DND-41 (cell line): ENCODE measurements at regions not wholly inside any gene's neighbourhood (a gene's known extent, or its start where the extent isn't known, plus 50 kb on each side); places are given as distances from the start of the nearest gene placed in this dataset.

Source experiments
- ATAC-seq: fragments of 200-7000 bp; cut with Tn5 transposase; 3 replicates; pipeline ENCODE4 v1.9.1; 2021; ENCODE audit warnings: low read depth; ENCODE audit not compliant: insufficient read depth
- DNase-seq: peaks from one replicate; pipeline ENCODE4 v3.0.0-alpha.2; 2020
- H2AFZ ChIP-seq: 2 replicates; pipeline ENCODE4 v1.6.0; 2012; ENCODE audit warnings: low read depth, low read length
- H3K27ac ChIP-seq: 2 replicates; pipeline ENCODE4 v1.5.1; 2012; ENCODE audit warnings: low read length, inconsistent platforms
- H3K27me3 ChIP-seq: fragments of 200-600 bp; sonication (generic); 2 replicates; pipeline ENCODE4 v1.6.0; 2012; ENCODE audit warnings: low read length, mild to moderate bottlenecking, inconsistent platforms; ENCODE audit not compliant: insufficient read depth, poor library complexity
- H3K36me3 ChIP-seq: 2 replicates; pipeline ENCODE4 v1.5.1; 2012; ENCODE audit warnings: low read length, inconsistent platforms; ENCODE audit not compliant: insufficient read depth
- H3K4me1 ChIP-seq: 2 replicates; pipeline ENCODE4 v1.5.1; 2012; ENCODE audit warnings: mild to moderate bottlenecking, low read length; ENCODE audit not compliant: insufficient read depth
- H3K4me2 ChIP-seq: 2 replicates; pipeline ENCODE4 v1.6.0; 2012; ENCODE audit warnings: mild to moderate bottlenecking, moderate library complexity, low read length, inconsistent platforms; ENCODE audit not compliant: insufficient read depth
- H3K4me3 ChIP-seq, 2 experiments: fragments of 200-600 bp in 1 of 2; shearing (Covaris generic) in 1 of 2; 2 replicates each; pipeline ENCODE4 v1.5.1; 2012 to 2016; ENCODE audit warnings: inconsistent platforms in 2 of 2, low read length in 2 of 2, mild to moderate bottlenecking in 2 of 2, low read depth in 1 of 2, moderate library complexity in 1 of 2
- H3K79me2 ChIP-seq: 2 replicates; pipeline ENCODE4 v1.6.0; 2012; ENCODE audit warnings: low read length, inconsistent platforms; ENCODE audit not compliant: insufficient read depth
- H3K9ac ChIP-seq: 2 replicates; pipeline ENCODE4 v1.6.0; 2012; ENCODE audit warnings: low read depth, mild to moderate bottlenecking, inconsistent platforms, low read length, moderate library complexity
- H3K9me3 ChIP-seq: 2 replicates; pipeline ENCODE4 v1.5.1; 2012; ENCODE audit warnings: low read length, moderate library complexity, mild to moderate bottlenecking, inconsistent platforms; ENCODE audit not compliant: insufficient read depth, severe bottlenecking
- H4K20me1 ChIP-seq: 2 replicates; pipeline ENCODE4 v1.6.0; 2012; ENCODE audit warnings: low read length; ENCODE audit not compliant: insufficient read depth
- EZH2 ChIP-seq: IDR thresholded peaks from 3 replicates; pipeline ENCODE4 v1.6.1; 2012; ENCODE audit warnings: borderline replicate concordance, low read depth, mild to moderate bottlenecking, moderate library complexity, low read length, inconsistent platforms; ENCODE audit not compliant: severe bottlenecking
- TF ChIP-seq, protein P1 (sequence below): IDR thresholded peaks from 2 replicates; pipeline ENCODE4 v1.5.1; 2012; ENCODE audit warnings: borderline replicate concordance, low read length, moderate library complexity, mild to moderate bottlenecking; ENCODE audit not compliant: poor library complexity, severe bottlenecking; ENCODE audit errors: extremely low read depth

DNA sequence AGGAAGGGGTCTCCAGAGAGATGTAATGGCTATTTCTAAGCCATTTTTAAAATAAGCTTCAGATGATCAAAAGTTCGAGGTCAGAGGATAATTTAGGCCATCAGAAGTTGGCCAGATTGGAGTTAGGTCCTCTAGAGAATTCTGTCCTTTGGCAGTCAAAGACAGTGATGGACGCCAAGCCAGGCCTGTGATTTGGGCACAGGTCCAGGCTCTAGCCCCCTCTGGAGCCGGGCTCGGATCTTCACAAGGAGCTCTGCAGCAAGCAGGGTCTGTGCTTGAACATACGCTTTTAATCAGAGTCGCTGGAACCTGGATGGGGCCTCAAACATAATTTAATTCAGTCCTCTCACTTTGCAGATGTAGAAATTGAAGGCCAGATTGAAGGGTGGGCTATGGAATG is 151.4 kb upstream of the BCL6 start:
- H3K79me2 ChIP-seq = no peaks in the 10 kb centered on the region
- no peak for TF ChIP-seq EZH2
- TF ChIP-seq, protein P1, sequence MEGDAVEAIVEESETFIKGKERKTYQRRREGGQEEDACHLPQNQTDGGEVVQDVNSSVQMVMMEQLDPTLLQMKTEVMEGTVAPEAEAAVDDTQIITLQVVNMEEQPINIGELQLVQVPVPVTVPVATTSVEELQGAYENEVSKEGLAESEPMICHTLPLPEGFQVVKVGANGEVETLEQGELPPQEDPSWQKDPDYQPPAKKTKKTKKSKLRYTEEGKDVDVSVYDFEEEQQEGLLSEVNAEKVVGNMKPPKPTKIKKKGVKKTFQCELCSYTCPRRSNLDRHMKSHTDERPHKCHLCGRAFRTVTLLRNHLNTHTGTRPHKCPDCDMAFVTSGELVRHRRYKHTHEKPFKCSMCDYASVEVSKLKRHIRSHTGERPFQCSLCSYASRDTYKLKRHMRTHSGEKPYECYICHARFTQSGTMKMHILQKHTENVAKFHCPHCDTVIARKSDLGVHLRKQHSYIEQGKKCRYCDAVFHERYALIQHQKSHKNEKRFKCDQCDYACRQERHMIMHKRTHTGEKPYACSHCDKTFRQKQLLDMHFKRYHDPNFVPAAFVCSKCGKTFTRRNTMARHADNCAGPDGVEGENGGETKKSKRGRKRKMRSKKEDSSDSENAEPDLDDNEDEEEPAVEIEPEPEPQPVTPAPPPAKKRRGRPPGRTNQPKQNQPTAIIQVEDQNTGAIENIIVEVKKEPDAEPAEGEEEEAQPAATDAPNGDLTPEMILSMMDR = no peak
- H3K4me2 ChIP-seq = no peak overlapping the region
- H3K4me1 ChIP-seq = no peaks in the 10 kb centered on the region
- no peak overlapping the region for H3K27ac ChIP-seq
- no peaks in the 10 kb centered on the region for H4K20me1 ChIP-seq
- no peak overlapping the region for H3K9ac ChIP-seq
- H3K36me3 ChIP-seq = no peaks in the 10 kb centered on the region
- ATAC-seq (no peak), DNase-seq (no peak)
- H3K27me3 ChIP-seq = no peaks in the 10 kb centered on the region
- H3K4me3 ChIP-seq = no peak overlapping the region
- H3K9me3 ChIP-seq = no peaks in the 10 kb centered on the region
- H2AFZ ChIP-seq = no peak overlapping the region

DNA sequence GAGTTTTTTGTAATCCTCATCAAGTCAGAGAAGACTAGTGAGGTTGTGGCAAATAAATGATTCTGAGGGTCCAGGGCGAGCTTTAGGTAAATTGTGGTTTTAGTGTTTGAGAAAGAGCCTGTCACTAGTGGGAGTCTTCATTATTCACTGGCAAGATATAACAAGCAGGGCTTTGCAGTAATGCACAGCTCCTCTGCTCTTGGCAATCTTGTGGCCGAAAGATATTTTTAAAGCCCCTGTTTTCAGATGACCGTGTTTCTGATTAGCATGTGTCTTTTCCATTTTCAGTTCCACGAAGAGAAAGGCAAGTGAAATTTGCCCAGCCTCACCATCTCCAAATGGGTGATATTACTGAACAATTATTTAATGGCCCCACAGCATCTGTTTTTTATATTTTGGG is 154.0 kb upstream of the BCL6 start:
- H3K9ac ChIP-seq = no peak overlapping the region
- no peak overlapping the region for H3K4me3 ChIP-seq
- H3K27me3 ChIP-seq = no peaks in the 10 kb centered on the region
- H4K20me1 ChIP-seq = no peaks in the 10 kb centered on the region
- no peaks in the 10 kb centered on the region for H3K79me2 ChIP-seq
- H2AFZ ChIP-seq = no peak overlapping the region
- DNase-seq (no peak), ATAC-seq (no peak)
- TF ChIP-seq, protein P1 = no peak
- TF ChIP-seq EZH2 = no peak
- no peaks in the 10 kb centered on the region for H3K9me3 ChIP-seq
- no peak overlapping the region for H3K4me2 ChIP-seq
- no peak overlapping the region for H3K27ac ChIP-seq
- no peaks in the 10 kb centered on the region for H3K4me1 ChIP-seq
- no peaks in the 10 kb centered on the region for H3K36me3 ChIP-seq

DNA sequence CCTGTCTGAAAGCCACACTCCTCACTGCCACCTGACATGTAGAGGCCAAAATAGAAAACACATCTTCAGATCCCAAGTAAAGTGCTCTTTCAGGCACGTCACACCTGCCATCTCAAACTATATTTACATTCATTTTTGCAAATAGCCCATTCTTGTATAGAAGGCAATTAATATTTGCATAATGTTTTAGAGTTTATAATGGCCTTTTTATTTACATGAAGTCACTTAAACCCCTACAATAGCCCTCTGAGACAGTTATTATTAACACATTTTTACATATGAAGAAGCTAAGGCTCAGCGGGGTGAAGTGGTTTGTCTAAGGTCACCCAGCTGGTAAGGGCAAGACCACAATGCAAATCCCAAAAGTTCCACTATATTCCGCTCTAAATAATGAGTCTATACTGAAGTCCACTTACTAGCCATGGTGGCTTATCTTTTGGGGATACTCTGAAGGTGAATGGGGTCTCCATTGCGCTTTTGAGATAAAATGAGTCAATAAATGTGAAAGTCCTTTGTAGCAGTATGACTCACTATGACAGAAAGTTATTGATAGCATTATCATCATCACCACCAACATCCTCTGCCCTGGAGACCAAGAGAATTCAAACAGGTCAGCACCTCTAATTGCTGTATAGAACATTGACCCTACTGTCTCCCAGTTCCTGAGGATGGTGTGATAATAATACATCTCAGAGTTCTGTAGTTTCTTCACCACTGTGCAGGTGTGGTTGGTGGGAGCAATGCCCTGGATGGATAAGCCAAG is 155.9 kb upstream of the BCL6 start:
- Histone ChIP-seq H3K9me3 (no peaks in the 10 kb centered on the region), H4K20me1 (no peaks in the 10 kb centered on the region), H3K79me2 (no peaks in the 10 kb centered on the region), H3K27me3 (no peaks in the 10 kb centered on the region), H3K9ac (no peak overlapping the region), H2AFZ (no peak overlapping the region), H3K4me1 (no peaks in the 10 kb centered on the region), H3K36me3 (no peaks in the 10 kb centered on the region), H3K27ac (no peak overlapping the region), H3K4me2 (no peak overlapping the region), H3K4me3 (no peak overlapping the region)
- no peak for TF ChIP-seq EZH2
- TF ChIP-seq, protein P1 = no peak
- DNase-seq (no peak), ATAC-seq (no peak)
